ENCODE measurements at regions not wholly inside any gene's neighbourhood (a gene's known extent, or its start where the extent isn't known, plus 50 kb on each side); places are given as distances from the start of the nearest gene placed in this dataset.
"Not testable (repeated sequence)": the region's sequence is repeated elsewhere in the genome, so short reads cannot be mapped to it uniquely, and the experiment has no call there.

GRCh38 chr12:67077617-67078016, 191.5 kb upstream of the CAND1 start:
- DNase-seq (ENCODE audit: low read depth in 2 of 2): no peak

GRCh38 chr12:67078957-67079356, 190.2 kb upstream of the CAND1 start:
- DNase-seq (ENCODE audit: low read depth in 2 of 2): no peak

GRCh38 chr12:67080637-67081036, 188.5 kb upstream of the CAND1 start:
- no peak for DNase-seq (ENCODE audit: low read depth in 2 of 2)

- DNase-seq (ENCODE audit: low read depth in 2 of 2): no peak
These were observed 186.9 kb upstream of the CAND1 start for GRCh38 chr12:67082221-67082620.

GRCh38 chr12:67085699-67086098, 183.5 kb upstream of the CAND1 start:
- no peak for DNase-seq (ENCODE audit: low read depth in 2 of 2)

GRCh38 chr12:67086116-67086515, 183.0 kb upstream of the CAND1 start:
- DNase-seq (ENCODE audit: low read depth in 2 of 2): no peak

- DNase-seq (ENCODE audit: low read depth in 2 of 2): no peak
These were observed 180.6 kb upstream of the CAND1 start for GRCh38 chr12:67088401-67089118.

- DNase-seq (ENCODE audit: low read depth in 2 of 2): no peak
These were observed 178.0 kb upstream of the CAND1 start for GRCh38 chr12:67091204-67091603.

GRCh38 chr12:67091678-67092077, 177.5 kb upstream of the CAND1 start:
- no peak for DNase-seq (ENCODE audit: low read depth in 2 of 2)

GRCh38 chr12:67092934-67093333, 176.2 kb upstream of the CAND1 start:
- DNase-seq (ENCODE audit: low read depth in 2 of 2): not testable (repeated sequence)

- DNase-seq (ENCODE audit: low read depth in 2 of 2): no peak
These were observed 172.4 kb upstream of the CAND1 start for GRCh38 chr12:67096533-67097318.

- DNase-seq (ENCODE audit: low read depth in 2 of 2): no peak
These were observed 169.3 kb upstream of the CAND1 start for GRCh38 chr12:67099858-67100257.

GRCh38 chr12:67103521-67103920, 165.6 kb upstream of the CAND1 start:
- DNase-seq (ENCODE audit: low read depth in 2 of 2): no peak

- no peak for DNase-seq (ENCODE audit: low read depth in 2 of 2)
These were observed 161.9 kb upstream of the CAND1 start for GRCh38 chr12:67107235-67107634.

GRCh38 chr12:67107751-67108269, 161.3 kb upstream of the CAND1 start:
- DNase-seq (ENCODE audit: low read depth in 2 of 2): no peak

- not testable (repeated sequence) for DNase-seq (ENCODE audit: low read depth in 2 of 2)
These were observed 158.8 kb upstream of the CAND1 start for GRCh38 chr12:67110345-67110744.

GRCh38 chr12:67111182-67111581, 158.0 kb upstream of the CAND1 start:
- no peak for DNase-seq (ENCODE audit: low read depth in 2 of 2)

GRCh38 chr12:67112586-67112985, 156.6 kb upstream of the CAND1 start:
- DNase-seq (ENCODE audit: low read depth in 2 of 2): no peak

GRCh38 chr12:67116134-67116533, 153.0 kb upstream of the CAND1 start:
- DNase-seq (ENCODE audit: low read depth in 2 of 2): no peak

GRCh38 chr12:67122584-67122983, 146.6 kb upstream of the CAND1 start:
- no peak for DNase-seq (ENCODE audit: low read depth in 2 of 2)

- DNase-seq (ENCODE audit: low read depth in 2 of 2): no peak
These were observed 131.9 kb upstream of the CAND1 start for GRCh38 chr12:67137256-67137655.

GRCh38 chr12:67141296-67142018, 127.7 kb upstream of the CAND1 start:
- DNase-seq (ENCODE audit: low read depth in 2 of 2): no peak

All from stimulated activated CD8-positive, alpha-beta memory T cell treated with anti-CD3 and anti-CD28 coated beads, Interleukin-7, amount 100 ng/mL, for 1 hour (primary cell).